Skeletal muscle satellite cell (primary cell): ENCODE measurements at regions not wholly inside any gene's neighbourhood (a gene's known extent, or its start where the extent isn't known, plus 50 kb on each side); places are given as distances from the start of the nearest gene placed in this dataset.

Source experiments
- H3K27me3 ChIP-seq: 2 replicates; pipeline ENCODE4 v1.7.0; 2013; ENCODE audit warnings: low read length; ENCODE audit not compliant: control insufficient read depth, insufficient read depth
- H3K36me3 ChIP-seq: 2 replicates; pipeline ENCODE4 v1.7.0; 2013; ENCODE audit warnings: mild to moderate bottlenecking, control low read depth, low read length; ENCODE audit not compliant: insufficient read depth
- H3K4me1 ChIP-seq: 2 replicates; pipeline ENCODE4 v1.7.0; 2013; ENCODE audit warnings: low read length; ENCODE audit not compliant: control insufficient read depth, insufficient read depth
- H3K4me2 ChIP-seq: 2 replicates; pipeline ENCODE4 v1.7.0; 2013; ENCODE audit warnings: mild to moderate bottlenecking, low read length
- H3K4me3 ChIP-seq: 2 replicates; pipeline ENCODE4 v1.7.0; 2013; ENCODE audit warnings: low read length
- H3K9ac ChIP-seq: 2 replicates; pipeline ENCODE4 v1.7.0; 2013; ENCODE audit warnings: mild to moderate bottlenecking, low read depth, low read length, moderate library complexity
- H3K9me3 ChIP-seq: replicated peaks from 2 replicates; pipeline ENCODE4 v1.7.0; 2013; ENCODE audit warnings: mild to moderate bottlenecking, control low read depth, low read length

- H3K4me2 ChIP-seq, result no peak overlapping the region
- H3K9me3 ChIP-seq, result no peaks in the 10 kb centered on the region
- H3K9ac ChIP-seq, result no peak overlapping the region
- no peaks in the 10 kb centered on the region for H3K36me3 ChIP-seq
- H3K4me1 ChIP-seq, result no peaks in the 10 kb centered on the region
- no peak overlapping the region for H3K4me3 ChIP-seq
- peaks cover 45% of the 10 kb centered on the region for H3K27me3 ChIP-seq
These were observed 114.3 kb upstream of the PRNP start for GRCh38 chr20:4571759-4572531.

- H3K36me3 ChIP-seq, result no peaks in the 10 kb centered on the region
- no peak overlapping the region for H3K9ac ChIP-seq
- H3K4me1 ChIP-seq, result no peaks in the 10 kb centered on the region
- H3K9me3 ChIP-seq, result no peaks in the 10 kb centered on the region
- peaks cover 41% of the 10 kb centered on the region for H3K27me3 ChIP-seq
- H3K4me3 ChIP-seq, result no peak overlapping the region
- H3K4me2 ChIP-seq, result no peak overlapping the region
These were observed 116.4 kb upstream of the PRNP start for GRCh38 chr20:4569865-4570264.

GRCh38 chr20:4569092-4569491 is 117.2 kb upstream of the PRNP start:
- Histone ChIP-seq H3K4me2 (no peak overlapping the region), H3K27me3 (peaks cover 49% of the 10 kb centered on the region), H3K36me3 (no peaks in the 10 kb centered on the region), H3K4me3 (no peak overlapping the region), H3K4me1 (no peaks in the 10 kb centered on the region), H3K9me3 (no peaks in the 10 kb centered on the region), H3K9ac (no peak overlapping the region)

- no peaks in the 10 kb centered on the region for H3K4me1 ChIP-seq
- no peak overlapping the region for H3K9ac ChIP-seq
- no peaks in the 10 kb centered on the region for H3K36me3 ChIP-seq
- H3K4me3 ChIP-seq, result no peak overlapping the region
- peaks cover 53% of the 10 kb centered on the region for H3K27me3 ChIP-seq
- no peaks in the 10 kb centered on the region for H3K9me3 ChIP-seq
- H3K4me2 ChIP-seq, result no peak overlapping the region
These were observed 117.8 kb upstream of the PRNP start for GRCh38 chr20:4568361-4568959.

GRCh38 chr20:4567170-4567569 is 119.1 kb upstream of the PRNP start:
- no peak overlapping the region for H3K4me2 ChIP-seq
- H3K36me3 ChIP-seq, result no peaks in the 10 kb centered on the region
- no peak overlapping the region for H3K4me3 ChIP-seq

GRCh38 chr20:4563534-4563933 is 122.7 kb upstream of the PRNP start:
- Histone ChIP-seq H3K9ac (no peak overlapping the region), H3K9me3 (no peaks in the 10 kb centered on the region), H3K4me1 (peaks cover 13% of the 10 kb centered on the region), H3K4me2 (no peak overlapping the region), H3K27me3 (peaks cover 33% of the 10 kb centered on the region), H3K4me3 (no peak overlapping the region), H3K36me3 (no peaks in the 10 kb centered on the region)

More at GRCh38 chr20:4567170-4567569, 119.1 kb upstream of the PRNP start:
- Histone ChIP-seq H3K9ac (no peak overlapping the region), H3K27me3 (peaks cover 53% of the 10 kb centered on the region), H3K9me3 (no peaks in the 10 kb centered on the region), H3K4me1 (no peaks in the 10 kb centered on the region)

- peaks cover 29% of the 10 kb centered on the region for H3K27me3 ChIP-seq
These were observed 123.2 kb upstream of the PRNP start for GRCh38 chr20:4563031-4563430.

GRCh38 chr20:4560667-4561066 is 125.6 kb upstream of the PRNP start:
- H3K4me3 ChIP-seq, result no peak overlapping the region
- H3K9ac ChIP-seq, result peak overlapping the region; percentile 15
- H3K4me2 ChIP-seq, result no peak overlapping the region
- H3K27me3 ChIP-seq, result peaks cover 20% of the 10 kb centered on the region
- H3K4me1 ChIP-seq, result peaks cover 18% of the 10 kb centered on the region
- no peaks in the 10 kb centered on the region for H3K36me3 ChIP-seq
- H3K9me3 ChIP-seq, result no peaks in the 10 kb centered on the region

More at GRCh38 chr20:4563031-4563430, 123.2 kb upstream of the PRNP start:
- H3K9ac ChIP-seq, result no peak overlapping the region
- no peak overlapping the region for H3K4me2 ChIP-seq
- H3K4me3 ChIP-seq, result no peak overlapping the region
- no peaks in the 10 kb centered on the region for H3K36me3 ChIP-seq
- no peaks in the 10 kb centered on the region for H3K9me3 ChIP-seq
- H3K4me1 ChIP-seq, result peaks cover 13% of the 10 kb centered on the region

GRCh38 chr20:4559906-4560305 is 126.3 kb upstream of the PRNP start:
- no peak overlapping the region for H3K4me3 ChIP-seq
- no peaks in the 10 kb centered on the region for H3K9me3 ChIP-seq
- H3K4me2 ChIP-seq, result no peak overlapping the region
- peaks cover 12% of the 10 kb centered on the region for H3K27me3 ChIP-seq
- peaks cover 26% of the 10 kb centered on the region for H3K4me1 ChIP-seq
- no peak overlapping the region for H3K9ac ChIP-seq
- no peaks in the 10 kb centered on the region for H3K36me3 ChIP-seq

GRCh38 chr20:4559106-4559505 is 127.2 kb upstream of the PRNP start:
- peaks cover 4% of the 10 kb centered on the region for H3K27me3 ChIP-seq
- H3K9ac ChIP-seq, result no peak overlapping the region
- no peaks in the 10 kb centered on the region for H3K36me3 ChIP-seq
- H3K4me2 ChIP-seq, result no peak overlapping the region
- no peak overlapping the region for H3K4me3 ChIP-seq
- H3K9me3 ChIP-seq, result no peaks in the 10 kb centered on the region
- H3K4me1 ChIP-seq, result peaks cover 27% of the 10 kb centered on the region

- Histone ChIP-seq H3K4me3 (no peak overlapping the region), H3K4me2 (no peak overlapping the region), H3K9me3 (no peaks in the 10 kb centered on the region), H3K36me3 (no peaks in the 10 kb centered on the region), H3K9ac (no peak overlapping the region), H3K4me1 (peaks cover 33% of the 10 kb centered on the region), H3K27me3 (no peaks in the 10 kb centered on the region)
These were observed 129.5 kb upstream of the PRNP start for GRCh38 chr20:4556781-4557180.
